GM19239 (cell line): ENCODE measurements at regions not wholly inside any gene's neighbourhood (a gene's known extent, or its start where the extent isn't known, plus 50 kb on each side); places are given as distances from the start of the nearest gene placed in this dataset.
"Not testable (repeated sequence)": the region's sequence is repeated elsewhere in the genome, so short reads cannot be mapped to it uniquely, and the experiment has no call there.

Source experiments
- DNase-seq: peaks from one replicate; pipeline ENCODE4 v3.0.0; 2011; ENCODE audit warnings: low spot score; ENCODE audit not compliant: insufficient read length
- FAIRE-seq: peaks from 2 replicates; lab custom pipeline; 2011; peaks lifted over from hg19 to GRCh38; lab: Jason Lieb, UNC

GRCh38 chr17:70945386-70945785 is 776.1 kb downstream of the KCNJ2 start:
- FAIRE-seq: no peak
- DNase-seq: no peak

- no peak for FAIRE-seq
Observed at GRCh38 chr17:70947215-70947614, 777.9 kb downstream of the KCNJ2 start.

GRCh38 chr17:70947636-70948565 is 778.6 kb downstream of the KCNJ2 start:
- DNase-seq: no peak
- no peak for FAIRE-seq

More at GRCh38 chr17:70947215-70947614, 777.9 kb downstream of the KCNJ2 start:
- DNase-seq: no peak

GRCh38 chr17:70953140-70953539 is 783.8 kb downstream of the KCNJ2 start:
- DNase-seq, FAIRE-seq: not testable (repeated sequence)

GRCh38 chr17:70955441-70955840 is 786.1 kb downstream of the KCNJ2 start:
- no peak for DNase-seq
- FAIRE-seq: no peak

GRCh38 chr17:70956726-70957125 is 787.4 kb downstream of the KCNJ2 start:
- DNase-seq (no peak), FAIRE-seq (no peak)

- no peak for FAIRE-seq
Observed at GRCh38 chr17:70961341-70961740, 792.0 kb downstream of the KCNJ2 start.

GRCh38 chr17:70968302-70968701 is 799.0 kb downstream of the KCNJ2 start:
- DNase-seq (no peak), FAIRE-seq (no peak)

More at GRCh38 chr17:70961341-70961740, 792.0 kb downstream of the KCNJ2 start:
- no peak for DNase-seq

- no peak for FAIRE-seq
- no peak for DNase-seq
Observed at GRCh38 chr17:70969521-70970034, 800.2 kb downstream of the KCNJ2 start.

GRCh38 chr17:70976447-70976846 is 807.1 kb downstream of the KCNJ2 start:
- FAIRE-seq (no peak), DNase-seq (no peak)

- no peak for FAIRE-seq
Observed at GRCh38 chr17:70984873-70985272, 815.5 kb downstream of the KCNJ2 start.

GRCh38 chr17:70987867-70988340 is 818.6 kb downstream of the KCNJ2 start:
- FAIRE-seq: no peak

More at GRCh38 chr17:70984873-70985272, 815.5 kb downstream of the KCNJ2 start:
- DNase-seq: no peak

GRCh38 chr17:70988622-70989021 is 819.3 kb downstream of the KCNJ2 start:
- FAIRE-seq: no peak

More at GRCh38 chr17:70987867-70988340, 818.6 kb downstream of the KCNJ2 start:
- DNase-seq: no peak

GRCh38 chr17:70989280-70989679 is 819.9 kb downstream of the KCNJ2 start:
- DNase-seq (no peak), FAIRE-seq (no peak)

More at GRCh38 chr17:70988622-70989021, 819.3 kb downstream of the KCNJ2 start:
- DNase-seq: no peak

- FAIRE-seq: no peak
Observed at GRCh38 chr17:70994194-70994593, 824.9 kb downstream of the KCNJ2 start.

GRCh38 chr17:70995997-70996396 is 826.7 kb downstream of the KCNJ2 start:
- no peak for FAIRE-seq
- DNase-seq: no peak

More at GRCh38 chr17:70994194-70994593, 824.9 kb downstream of the KCNJ2 start:
- DNase-seq: no peak

- no peak for FAIRE-seq
- DNase-seq: no peak
Observed at GRCh38 chr17:71003736-71004135, 834.4 kb downstream of the KCNJ2 start.

- no peak for FAIRE-seq
- DNase-seq: no peak
Observed at GRCh38 chr17:71004413-71004812, 835.1 kb downstream of the KCNJ2 start.

GRCh38 chr17:71011391-71011790 is 842.1 kb downstream of the KCNJ2 start:
- FAIRE-seq (no peak), DNase-seq (no peak)

- DNase-seq: no peak
- FAIRE-seq: no peak
Observed at GRCh38 chr17:71019699-71020098, 850.4 kb downstream of the KCNJ2 start.

GRCh38 chr17:71022758-71023157 is 853.4 kb downstream of the KCNJ2 start:
- DNase-seq (no peak), FAIRE-seq (no peak)
